WERI-Rb-1 (cell line): ENCODE measurements at regions not wholly inside any gene's neighbourhood (a gene's known extent, or its start where the extent isn't known, plus 50 kb on each side); places are given as distances from the start of the nearest gene placed in this dataset.

Experiments used
- DNase-seq: peaks from one replicate; pipeline ENCODE4 v3.0.0-alpha.2; 2020
- H3K27ac ChIP-seq: fragments of 250-450 bp; sonication (Bioruptor Pico); 2 replicates; pipeline ENCODE4 v1.5.1; 2020; ENCODE audit warnings: mild to moderate bottlenecking, moderate library complexity
- H3K27me3 ChIP-seq: fragments of 250-450 bp; sonication (Bioruptor Pico); 2 replicates; pipeline ENCODE4 v1.5.1; 2021; ENCODE audit warnings: mild to moderate bottlenecking, low read depth, moderate library complexity; ENCODE audit not compliant: insufficient read depth, severe bottlenecking
- H3K36me3 ChIP-seq: fragments of 250-450 bp; sonication (Bioruptor Pico); 2 replicates; pipeline ENCODE4 v1.5.1; 2020; ENCODE audit warnings: mild to moderate bottlenecking, moderate library complexity
- H3K4me3 ChIP-seq: 2 replicates; pipeline ENCODE4 v1.5.1; 2011; ENCODE audit warnings: low read depth, mild to moderate bottlenecking, control low read depth, low read length
- H3K9me3 ChIP-seq: fragments of 250-450 bp; sonication (Bioruptor Pico); 2 replicates; pipeline ENCODE4 v1.5.1; 2021; ENCODE audit warnings: mild to moderate bottlenecking, moderate library complexity; ENCODE audit not compliant: severe bottlenecking
- TF ChIP-seq, protein P1 (sequence below): IDR thresholded peaks from 2 replicates; pipeline ENCODE4 v1.5.1; 2011; ENCODE audit warnings: low read depth, mild to moderate bottlenecking, control low read depth, inconsistent platforms, low read length

GRCh38 chr7:153088601-153089000 lies 329.0 kb downstream of the ACTR3B start:
- Histone ChIP-seq H3K27ac (no peak overlapping the region), H3K9me3 (no peaks in the 10 kb centered on the region), H3K27me3 (no peaks in the 10 kb centered on the region), H3K4me3 (no peak overlapping the region), H3K36me3 (no peaks in the 10 kb centered on the region)
- DNase-seq, result no peak
- TF ChIP-seq, protein P1, sequence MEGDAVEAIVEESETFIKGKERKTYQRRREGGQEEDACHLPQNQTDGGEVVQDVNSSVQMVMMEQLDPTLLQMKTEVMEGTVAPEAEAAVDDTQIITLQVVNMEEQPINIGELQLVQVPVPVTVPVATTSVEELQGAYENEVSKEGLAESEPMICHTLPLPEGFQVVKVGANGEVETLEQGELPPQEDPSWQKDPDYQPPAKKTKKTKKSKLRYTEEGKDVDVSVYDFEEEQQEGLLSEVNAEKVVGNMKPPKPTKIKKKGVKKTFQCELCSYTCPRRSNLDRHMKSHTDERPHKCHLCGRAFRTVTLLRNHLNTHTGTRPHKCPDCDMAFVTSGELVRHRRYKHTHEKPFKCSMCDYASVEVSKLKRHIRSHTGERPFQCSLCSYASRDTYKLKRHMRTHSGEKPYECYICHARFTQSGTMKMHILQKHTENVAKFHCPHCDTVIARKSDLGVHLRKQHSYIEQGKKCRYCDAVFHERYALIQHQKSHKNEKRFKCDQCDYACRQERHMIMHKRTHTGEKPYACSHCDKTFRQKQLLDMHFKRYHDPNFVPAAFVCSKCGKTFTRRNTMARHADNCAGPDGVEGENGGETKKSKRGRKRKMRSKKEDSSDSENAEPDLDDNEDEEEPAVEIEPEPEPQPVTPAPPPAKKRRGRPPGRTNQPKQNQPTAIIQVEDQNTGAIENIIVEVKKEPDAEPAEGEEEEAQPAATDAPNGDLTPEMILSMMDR, result no peak

DNA sequence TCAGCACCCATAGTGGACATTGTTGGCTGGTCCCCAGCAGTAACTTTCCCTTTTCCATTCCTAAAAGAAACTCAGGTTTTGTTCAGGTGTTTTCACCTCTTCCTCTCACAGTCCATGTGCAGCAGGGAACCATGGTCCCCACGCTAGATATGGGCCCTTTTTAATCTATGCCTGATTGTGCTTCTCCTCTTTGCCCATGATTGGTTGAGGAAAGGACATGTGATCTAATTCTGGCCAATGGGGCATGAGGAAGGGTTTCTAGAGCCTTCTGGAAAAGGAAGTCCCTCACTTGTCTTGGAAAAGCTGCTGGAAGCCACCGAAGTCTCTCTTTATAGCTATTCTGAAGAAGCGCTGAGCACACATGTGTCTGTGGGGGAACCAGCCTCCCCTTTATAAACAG lies 330.7 kb downstream of the ACTR3B start:
- TF ChIP-seq, protein P1, result no peak
- no peak overlapping the region for H3K4me3 ChIP-seq
- H3K27me3 ChIP-seq, result no peaks in the 10 kb centered on the region

GRCh38 chr7:153090764-153091163 lies 331.2 kb downstream of the ACTR3B start:
- Histone ChIP-seq H3K9me3 (peaks cover 7% of the 10 kb centered on the region), H3K4me3 (no peak overlapping the region), H3K27me3 (no peaks in the 10 kb centered on the region), H3K27ac (no peak overlapping the region), H3K36me3 (no peaks in the 10 kb centered on the region)
- no peak for DNase-seq
- TF ChIP-seq, protein P1, result 0 out of 2 replicates have a peak, but pooled peaks have one; percentile 6

More for the DNA sequence above, 330.7 kb downstream of the ACTR3B start:
- H3K36me3 ChIP-seq, result no peaks in the 10 kb centered on the region
- no peak for DNase-seq
- peaks cover 1% of the 10 kb centered on the region for H3K9me3 ChIP-seq
- H3K27ac ChIP-seq, result no peak overlapping the region

GRCh38 chr7:153091477-153091876 lies 331.9 kb downstream of the ACTR3B start:
- TF ChIP-seq, protein P1, result no peak
- Histone ChIP-seq H3K36me3 (no peaks in the 10 kb centered on the region), H3K4me3 (no peak overlapping the region), H3K9me3 (peaks cover 7% of the 10 kb centered on the region), H3K27ac (no peak overlapping the region), H3K27me3 (no peaks in the 10 kb centered on the region)
- DNase-seq, result no peak

DNA sequence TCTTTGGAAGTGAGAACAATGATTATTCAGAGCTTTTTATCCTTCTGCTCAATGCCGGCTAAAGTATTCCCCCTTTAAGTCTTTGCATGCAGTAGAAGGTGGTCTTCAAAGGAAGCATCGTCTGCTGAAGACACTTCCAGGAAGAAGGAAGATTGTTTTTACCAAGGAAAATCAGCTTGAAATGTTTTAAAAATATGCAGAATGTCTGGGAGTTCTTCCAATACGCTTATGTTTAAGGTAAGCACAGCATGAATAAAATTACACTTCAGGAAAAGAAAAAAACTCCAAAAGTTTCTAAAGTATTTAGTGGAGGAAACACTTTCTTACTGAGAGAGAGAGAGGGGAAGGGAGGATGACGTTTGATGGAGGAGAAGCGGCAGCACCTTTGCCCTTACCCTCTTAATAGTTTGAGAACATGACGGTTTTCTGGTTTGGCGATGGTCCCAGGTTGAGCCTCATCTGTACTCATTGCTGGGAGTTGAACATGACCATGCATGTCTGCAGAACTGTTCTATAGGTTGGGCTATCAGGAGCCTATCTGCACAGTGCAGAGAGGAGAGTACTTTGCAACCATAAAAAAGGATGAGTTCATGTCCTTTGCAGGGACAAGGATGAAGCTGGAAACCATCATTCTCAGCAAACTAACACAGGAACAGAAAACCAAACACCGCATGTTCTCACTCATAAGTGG lies 338.1 kb downstream of the ACTR3B start:
- TF ChIP-seq, protein P1, result no peak

DNA sequence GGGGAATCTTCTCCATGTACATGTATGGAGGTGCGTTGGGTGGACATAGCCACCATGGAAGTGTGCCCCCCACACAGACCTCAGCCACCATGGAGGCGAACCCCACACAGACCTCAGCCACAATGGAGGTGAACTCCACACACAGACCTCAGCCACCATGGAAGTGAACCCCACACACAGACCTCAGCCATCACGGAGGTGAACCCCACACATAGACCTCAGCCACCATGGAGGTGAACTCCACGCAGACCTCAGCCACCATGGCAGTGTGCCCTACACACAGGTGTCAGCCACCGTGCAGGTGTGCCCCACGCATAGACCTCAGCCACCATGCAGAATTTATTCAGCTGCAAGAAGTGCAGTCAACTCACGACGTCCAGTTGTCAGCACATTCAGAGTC lies 339.7 kb downstream of the ACTR3B start:
- Histone ChIP-seq H3K36me3 (no peaks in the 10 kb centered on the region), H3K4me3 (no peak overlapping the region), H3K27ac (no peak overlapping the region), H3K9me3 (peaks cover 7% of the 10 kb centered on the region), H3K27me3 (peaks cover 27% of the 10 kb centered on the region)
- DNase-seq, result no peak
- TF ChIP-seq, protein P1, result no peak

More for the DNA sequence above, 338.1 kb downstream of the ACTR3B start:
- no peaks in the 10 kb centered on the region for H3K36me3 ChIP-seq
- no peak overlapping the region for H3K4me3 ChIP-seq
- H3K27ac ChIP-seq, result no peak overlapping the region
- peaks cover 20% of the 10 kb centered on the region for H3K27me3 ChIP-seq
- no peak for DNase-seq
- peaks cover 7% of the 10 kb centered on the region for H3K9me3 ChIP-seq
